Gastrocnemius medialis (tissue), 4 donors: ENCODE measurements at regions not wholly inside any gene's neighbourhood (a gene's known extent, or its start where the extent isn't known, plus 50 kb on each side); places are given as distances from the start of the nearest gene placed in this dataset.

ENCODE experiments used
- ATAC-seq, 2 donors: fragments of 150-250 bp; one replicate each; pipeline ENCODE4 v1.9.1; 2016
- DNase-seq, 2 donors: peaks; one replicate each; pipeline ENCODE4 v3.0.0-alpha.2; 2019
- H3K27ac ChIP-seq, 4 donors: fragments of 200-600 bp; sonication (generic); 1 replicate in 1 of 4; 2 replicates in 3 of 4; pipeline ENCODE4 v1.5.1; 2016 to 2018; ENCODE audit warnings: mild to moderate bottlenecking in 2 of 4, moderate library complexity in 1 of 4
- H3K27me3 ChIP-seq, 3 donors: fragments of 200-600 bp; sonication (generic) in 2 of 3; 1 replicate in 1 of 3; 2 replicates in 2 of 3; pipeline versions ENCODE4 v1.5.1 to v1.6.0; 2016 to 2019; ENCODE audit warnings: mild to moderate bottlenecking in 1 of 3, moderate library complexity in 1 of 3
- H3K36me3 ChIP-seq, 2 donors: fragments of 200-600 bp; sonication (generic) in 1 of 2; one replicate each; pipeline ENCODE4 v1.5.1; 2017 to 2018
- H3K4me1 ChIP-seq, 2 donors: fragments of 200-600 bp; sonication (generic) in 1 of 2; one replicate each; pipeline ENCODE4 v1.5.1; 2016 to 2017; ENCODE audit warnings: mild to moderate bottlenecking in 2 of 2
- H3K4me3 ChIP-seq, 4 donors: fragments of 200-600 bp; sonication (generic) in 3 of 4; 1 replicate in 1 of 4; 2 replicates in 3 of 4; pipeline ENCODE4 v1.5.1; 2016 to 2019; ENCODE audit warnings: mild to moderate bottlenecking in 2 of 4
- H3K9me3 ChIP-seq, 3 donors: fragments of 200-600 bp; sonication (generic) in 2 of 3; 1 replicate in 1 of 3; 2 replicates in 2 of 3; pipeline ENCODE4 v1.5.1; 2016 to 2019
- POLR2A ChIP-seq, 2 donors: fragments of 450-650 bp; IDR thresholded peaks; one replicate each; pipeline ENCODE4 v1.6.1; 2017; ENCODE audit warnings: antibody characterized with exemption in 2 of 2, mild to moderate bottlenecking in 2 of 2, moderate library complexity in 2 of 2
- in situ Hi-C, 4 donors: fragments of 200-750 bp; cut with MboI; loops; one replicate each; pipeline versions ENCODE4 v1.15.0 to v1.8.0; 2017; ENCODE audit warnings: low sequenced_read_pairs in 4 of 4
- intact Hi-C: fragments of 100-400 bp; cut with DNase I; formaldehyde crosslinking; loops from one replicate; pipeline ENCODE4 v1.15.1; 2023; ENCODE audit warnings: low total_unique reads
- TF ChIP-seq, protein P1 (sequence below), 5 experiments: fragments of 450-650 bp in 3 of 5; fragments of 200-600 bp in 2 of 5; sonication (generic) in 2 of 5; IDR thresholded peaks in 4 of 5; conservative IDR thresholded peaks in 1 of 5; 1 replicate in 4 of 5; 2 replicates in 1 of 5; pipeline ENCODE4 v1.5.1; 2016 to 2019; ENCODE audit warnings: antibody characterized with exemption in 5 of 5, mild to moderate bottlenecking in 3 of 5, moderate library complexity in 3 of 5

DNA sequence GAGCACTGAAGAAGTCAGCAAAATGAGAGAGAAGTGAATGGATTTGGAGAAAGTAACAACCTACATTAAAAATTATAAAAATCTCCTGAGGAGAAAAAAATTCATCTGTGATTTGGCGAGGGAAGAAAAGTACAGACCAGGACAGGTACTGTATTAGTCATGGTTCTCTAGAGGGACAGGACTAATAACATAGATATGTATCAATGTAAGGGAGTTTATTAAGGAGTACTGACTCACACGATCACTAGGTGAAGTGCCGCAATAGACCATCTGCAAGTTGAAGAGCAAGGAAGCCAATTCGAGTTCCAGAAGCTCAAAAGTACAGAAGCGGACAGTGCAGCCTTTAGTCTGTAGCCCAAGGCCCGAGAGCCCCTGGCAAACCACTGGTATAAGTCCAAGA is 1004.4 kb upstream of the ALCAM start:
- no peak for DNase-seq
- H3K27ac ChIP-seq, result no peak overlapping the region
- no peaks in the 10 kb centered on the region for H3K4me1 ChIP-seq
- no peak for ATAC-seq
- no peak for TF ChIP-seq POLR2A (IDR thresholded peaks at IDR 0.05)
- TF ChIP-seq, protein P1, sequence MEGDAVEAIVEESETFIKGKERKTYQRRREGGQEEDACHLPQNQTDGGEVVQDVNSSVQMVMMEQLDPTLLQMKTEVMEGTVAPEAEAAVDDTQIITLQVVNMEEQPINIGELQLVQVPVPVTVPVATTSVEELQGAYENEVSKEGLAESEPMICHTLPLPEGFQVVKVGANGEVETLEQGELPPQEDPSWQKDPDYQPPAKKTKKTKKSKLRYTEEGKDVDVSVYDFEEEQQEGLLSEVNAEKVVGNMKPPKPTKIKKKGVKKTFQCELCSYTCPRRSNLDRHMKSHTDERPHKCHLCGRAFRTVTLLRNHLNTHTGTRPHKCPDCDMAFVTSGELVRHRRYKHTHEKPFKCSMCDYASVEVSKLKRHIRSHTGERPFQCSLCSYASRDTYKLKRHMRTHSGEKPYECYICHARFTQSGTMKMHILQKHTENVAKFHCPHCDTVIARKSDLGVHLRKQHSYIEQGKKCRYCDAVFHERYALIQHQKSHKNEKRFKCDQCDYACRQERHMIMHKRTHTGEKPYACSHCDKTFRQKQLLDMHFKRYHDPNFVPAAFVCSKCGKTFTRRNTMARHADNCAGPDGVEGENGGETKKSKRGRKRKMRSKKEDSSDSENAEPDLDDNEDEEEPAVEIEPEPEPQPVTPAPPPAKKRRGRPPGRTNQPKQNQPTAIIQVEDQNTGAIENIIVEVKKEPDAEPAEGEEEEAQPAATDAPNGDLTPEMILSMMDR (IDR thresholded peaks at IDR 0.05 in 4 of 5, conservative IDR thresholded peaks at IDR 0.05 in 1 of 5), result no peak
- H3K9me3 ChIP-seq, result no peaks in the 10 kb centered on the region
- no peaks in the 10 kb centered on the region for H3K27me3 ChIP-seq
- intact Hi-C loops (no loop called here), in situ Hi-C loops (no loop called here)
- H3K36me3 ChIP-seq, result no peaks in the 10 kb centered on the region
- H3K4me3 ChIP-seq, result no peak overlapping the region

DNA sequence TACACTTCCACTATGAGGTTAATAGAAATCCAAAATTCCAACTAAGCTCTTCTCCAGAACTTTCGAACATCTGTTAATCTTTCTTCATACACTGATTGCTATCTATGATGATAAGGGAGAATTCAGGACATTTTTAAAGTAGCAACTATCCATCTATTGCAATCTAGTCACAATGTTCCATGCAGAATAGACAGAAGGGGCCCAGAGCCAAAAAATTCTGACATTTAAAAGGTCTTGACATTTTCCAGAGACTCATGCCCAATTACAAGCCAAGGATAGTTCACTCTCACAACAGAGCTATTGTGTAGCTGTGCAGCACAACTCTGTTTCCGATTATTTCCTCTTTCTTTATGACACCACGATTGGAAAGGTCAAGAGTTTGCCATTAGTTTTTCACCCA is 999.7 kb upstream of the ALCAM start:
- TF ChIP-seq, protein P1 (IDR thresholded peaks at IDR 0.05 in 4 of 5, conservative IDR thresholded peaks at IDR 0.05 in 1 of 5), result no peak
- no peak for TF ChIP-seq POLR2A (IDR thresholded peaks at IDR 0.05)
- in situ Hi-C loops (no loop called here), intact Hi-C loops (no loop called here)
- Histone ChIP-seq H3K9me3 (no peaks in the 10 kb centered on the region), H3K27me3 (no peaks in the 10 kb centered on the region), H3K36me3 (no peaks in the 10 kb centered on the region), H3K4me1 (no peaks in the 10 kb centered on the region), H3K27ac (no peak overlapping the region), H3K4me3 (no peak overlapping the region)
- ATAC-seq (no peak), DNase-seq (no peak)

DNA sequence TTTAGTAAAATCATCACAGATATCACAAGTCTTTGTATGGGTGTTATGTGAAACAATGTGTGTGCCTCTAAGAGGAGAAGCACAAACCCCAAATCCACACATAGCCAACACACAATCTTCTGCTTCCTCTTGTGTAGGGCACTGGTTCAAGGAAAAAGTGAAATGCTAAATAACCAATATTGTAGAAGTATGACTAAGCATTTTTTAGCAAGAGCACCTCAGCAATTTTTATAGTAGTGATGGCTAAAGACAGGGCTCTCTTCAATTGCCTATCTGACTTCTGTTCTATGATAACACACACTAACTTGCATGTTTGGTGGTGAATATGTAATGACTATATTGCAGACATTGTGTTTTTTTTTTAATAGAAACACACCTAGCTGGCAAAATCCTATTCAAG is 997.9 kb upstream of the ALCAM start:
- intact Hi-C loops, result no loop called here

DNA sequence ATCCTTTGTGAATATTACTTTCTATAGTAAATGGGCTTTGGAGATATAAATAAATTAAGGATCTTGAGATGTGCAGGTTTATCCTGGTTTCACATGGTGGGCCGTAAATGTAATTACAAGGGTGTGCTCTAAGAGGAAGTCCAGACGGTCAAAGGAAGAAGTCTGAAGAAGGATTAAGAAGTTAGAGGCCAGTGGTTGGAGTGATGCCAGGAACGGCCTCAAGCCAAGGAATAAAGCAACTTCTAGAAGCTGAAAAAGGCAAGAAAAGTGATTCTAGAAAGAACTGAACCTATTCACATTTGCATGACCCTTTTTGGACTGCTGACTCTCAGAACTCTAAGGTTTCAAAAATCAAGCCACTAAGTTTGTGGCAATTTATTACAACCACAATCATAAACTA is 981.3 kb upstream of the ALCAM start:
- H3K9me3 ChIP-seq, result no peaks in the 10 kb centered on the region
- no peak for DNase-seq
- in situ Hi-C loops, result no loop called here

More for the DNA sequence above, 997.9 kb upstream of the ALCAM start:
- H3K4me1 ChIP-seq, result no peaks in the 10 kb centered on the region
- H3K27me3 ChIP-seq, result no peaks in the 10 kb centered on the region
- ATAC-seq (no peak), DNase-seq (no peak)
- H3K9me3 ChIP-seq, result no peaks in the 10 kb centered on the region
- no peaks in the 10 kb centered on the region for H3K36me3 ChIP-seq
- H3K27ac ChIP-seq, result no peak overlapping the region
- H3K4me3 ChIP-seq, result no peak overlapping the region
- TF ChIP-seq, protein P1 (IDR thresholded peaks at IDR 0.05 in 4 of 5, conservative IDR thresholded peaks at IDR 0.05 in 1 of 5), result no peak
- no peak for TF ChIP-seq POLR2A (IDR thresholded peaks at IDR 0.05)
- in situ Hi-C loops, result no loop called here

DNA sequence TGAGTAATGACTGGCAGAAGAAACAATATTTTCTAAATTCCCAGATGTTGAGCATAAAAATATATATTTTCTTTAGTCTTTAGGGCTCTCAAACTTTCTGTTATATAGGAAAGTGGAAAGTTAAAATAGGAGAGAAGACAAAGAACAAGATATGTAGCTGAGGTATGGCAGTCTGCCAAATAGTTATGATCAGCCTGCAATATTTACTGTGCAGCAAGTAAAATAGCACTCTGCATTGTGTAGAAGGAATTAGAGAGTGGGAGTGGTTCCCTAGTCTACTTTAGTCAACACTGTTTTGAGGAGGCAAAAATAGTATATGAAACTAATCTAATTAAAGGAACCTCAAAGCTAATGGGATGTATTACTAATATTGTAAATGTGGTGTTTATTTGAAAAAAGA is 978.1 kb upstream of the ALCAM start:
- H3K27me3 ChIP-seq, result no peaks in the 10 kb centered on the region
- in situ Hi-C loops, result no loop called here
- intact Hi-C loops, result no loop called here
- H3K9me3 ChIP-seq, result no peaks in the 10 kb centered on the region
- TF ChIP-seq, protein P1 (IDR thresholded peaks at IDR 0.05 in 4 of 5, conservative IDR thresholded peaks at IDR 0.05 in 1 of 5), result no peak
- no peak for TF ChIP-seq POLR2A (IDR thresholded peaks at IDR 0.05)
- ATAC-seq (no peak), DNase-seq (no peak)
- no peaks in the 10 kb centered on the region for H3K36me3 ChIP-seq
- no peaks in the 10 kb centered on the region for H3K4me1 ChIP-seq
- H3K27ac ChIP-seq, result no peak overlapping the region
- no peak overlapping the region for H3K4me3 ChIP-seq

More for the DNA sequence above, 981.3 kb upstream of the ALCAM start:
- intact Hi-C loops, result no loop called here
- Histone ChIP-seq H3K27ac (no peak overlapping the region), H3K27me3 (no peaks in the 10 kb centered on the region), H3K4me3 (no peak overlapping the region), H3K36me3 (no peaks in the 10 kb centered on the region), H3K4me1 (no peaks in the 10 kb centered on the region)
- no peak for TF ChIP-seq POLR2A (IDR thresholded peaks at IDR 0.05)
- TF ChIP-seq, protein P1 (IDR thresholded peaks at IDR 0.05 in 4 of 5, conservative IDR thresholded peaks at IDR 0.05 in 1 of 5), result no peak
- no peak for ATAC-seq
